HAP-1 (cell line): ENCODE measurements at regions not wholly inside any gene's neighbourhood (a gene's known extent, or its start where the extent isn't known, plus 50 kb on each side); places are given as distances from the start of the nearest gene placed in this dataset.
"Not testable (repeated sequence)": the region's sequence is repeated elsewhere in the genome, so short reads cannot be mapped to it uniquely, and the experiment has no call there.

ENCODE experiments used
- DNase-seq, 2 experiments: peaks; one replicate each; pipeline ENCODE4 v3.0.0-alpha.2; 2016 to 2020; ENCODE audit warnings: low spot score in 2 of 2
- H3K27me3 ChIP-seq: fragments of 250-450 bp; sonication (Bioruptor Pico); 2 replicates; pipeline ENCODE4 v1.5.1; 2020; ENCODE audit warnings: low read depth, mild to moderate bottlenecking, moderate library complexity
- H3K36me3 ChIP-seq: fragments of 250-450 bp; sonication (Bioruptor Pico); replicated peaks from 2 replicates; pipeline ENCODE4 v1.5.1; 2020; ENCODE audit warnings: mild to moderate bottlenecking
- H3K4me1 ChIP-seq: fragments of 250-450 bp; sonication (Bioruptor Pico); 2 replicates; pipeline ENCODE4 v1.5.1; 2020; ENCODE audit warnings: mild to moderate bottlenecking
- H3K4me3 ChIP-seq: fragments of 250-450 bp; sonication (Bioruptor Pico); 2 replicates; pipeline ENCODE4 v1.5.1; 2020; ENCODE audit warnings: mild to moderate bottlenecking, moderate library complexity
- H3K9me3 ChIP-seq: fragments of 250-450 bp; sonication (Bioruptor Pico); 2 replicates; pipeline ENCODE4 v1.5.1; 2020; ENCODE audit warnings: mild to moderate bottlenecking, moderate library complexity
- in situ Hi-C: fragments of 300-500 bp; cut with MboI; formaldehyde crosslinking; loops from 3 replicates; pipeline ENCODE4 v1.14.3; 2020; ENCODE audit warnings: low sequenced_read_pairs, inconsistent platforms, mixed read lengths

DNA sequence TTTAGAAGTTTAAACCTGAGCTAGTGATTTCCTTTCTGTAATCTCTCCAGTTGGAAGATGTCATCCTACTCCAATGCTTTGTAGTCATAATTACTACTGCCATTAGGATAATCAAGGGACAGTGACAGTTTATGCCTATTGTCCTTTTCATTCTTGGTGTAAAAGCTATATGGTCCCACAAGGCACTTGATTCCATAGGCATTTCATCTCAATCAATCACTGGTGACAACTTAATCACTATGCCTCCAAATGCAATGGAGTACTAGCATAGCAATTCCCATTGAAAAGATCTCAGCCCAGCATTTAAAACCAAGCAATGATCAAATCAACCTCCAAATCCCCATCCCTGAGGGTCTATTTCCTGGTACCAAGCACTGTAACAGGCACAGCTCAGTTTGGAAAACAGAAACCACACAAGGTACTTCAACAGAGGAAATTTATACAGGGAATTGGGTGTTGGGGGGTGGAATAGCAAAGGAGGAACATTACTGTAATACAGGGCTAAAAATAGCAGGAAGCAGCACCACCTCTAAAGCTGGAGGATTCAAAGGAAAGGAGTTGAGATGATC is 51.0 kb downstream of the FHIP2A start:
- no peak for DNase-seq
- Histone ChIP-seq H3K27me3 (no peaks in the 10 kb centered on the region; the same call in 1 of the 2 replicates), H3K4me1 (no peaks in the 10 kb centered on the region), H3K36me3 (no peaks in the 10 kb centered on the region), H3K4me3 (no peak overlapping the region), H3K9me3 (no peaks in the 10 kb centered on the region)
- in situ Hi-C loops = no loop called here

DNA sequence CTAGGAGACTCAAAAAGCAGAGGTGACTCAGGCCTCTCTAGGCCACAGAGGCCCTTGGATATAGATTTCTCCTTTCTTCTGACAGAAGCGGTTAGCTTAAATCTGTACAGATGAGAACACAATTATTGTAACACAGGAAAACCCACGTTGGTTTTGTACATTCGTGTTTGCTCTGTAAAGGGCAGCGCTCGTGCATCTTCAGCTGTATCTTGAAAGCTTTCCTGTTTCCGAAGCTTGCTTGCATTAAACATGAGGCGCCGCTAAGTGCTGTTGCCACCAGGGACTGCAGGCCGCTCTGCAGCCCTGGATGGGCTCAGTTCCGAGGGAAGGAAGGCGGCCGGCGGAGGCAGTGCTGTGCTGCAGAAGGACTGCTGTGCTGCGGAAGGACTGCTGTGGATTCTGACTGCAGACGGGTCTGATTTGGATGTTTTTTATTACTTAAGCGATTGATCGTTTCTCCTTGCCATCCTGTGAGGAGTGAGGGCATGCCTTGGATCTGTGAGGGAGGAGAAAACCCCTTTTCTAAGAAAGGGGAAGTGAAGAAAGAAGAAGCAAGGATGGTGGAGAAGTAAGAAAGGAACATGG is 53.3 kb downstream of the FHIP2A start:
- Histone ChIP-seq H3K9me3 (no peaks in the 10 kb centered on the region), H3K4me1 (peaks cover 4% of the 10 kb centered on the region), H3K4me3 (no peak overlapping the region), H3K27me3 (no peaks in the 10 kb centered on the region; the same call in 1 of the 2 replicates), H3K36me3 (no peaks in the 10 kb centered on the region)
- DNase-seq = peak; percentile 30 to 60
- in situ Hi-C loops = loop anchor here (25.0 kb wide), 1 partner anchor 212 kb away; the partner anchor contains the start of gene ATRNL1

DNA sequence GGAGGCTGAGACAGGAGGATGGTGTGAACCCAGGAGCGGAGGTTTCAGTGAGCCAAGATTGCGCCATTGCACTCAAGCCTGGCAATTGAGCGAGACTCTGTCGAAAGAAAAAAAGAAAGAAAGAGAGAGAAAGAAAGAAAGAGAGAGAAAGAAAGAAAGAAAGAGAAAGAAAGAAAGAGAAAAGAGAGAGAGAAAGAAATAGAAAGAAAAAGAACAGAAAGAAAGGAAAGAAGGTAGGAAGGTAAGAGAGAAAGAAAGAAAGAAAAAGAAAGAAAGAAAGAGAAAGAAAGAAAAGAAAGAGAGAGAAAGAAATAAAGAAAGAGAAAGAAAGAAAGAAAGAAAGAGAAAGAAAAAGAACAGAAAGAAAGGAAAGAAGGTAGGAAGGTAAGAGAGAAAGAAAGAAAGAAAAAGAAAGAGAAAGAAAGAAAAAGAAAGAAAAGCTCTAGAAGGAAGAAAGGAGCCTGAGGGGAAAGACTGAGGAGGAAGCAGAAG is 54.1 kb downstream of the FHIP2A start:
- H3K4me1 ChIP-seq, H3K27me3 ChIP-seq, H3K36me3 ChIP-seq, DNase-seq, H3K9me3 ChIP-seq, H3K4me3 ChIP-seq: not testable (repeated sequence)
- in situ Hi-C loops = loop anchor here (25.0 kb wide), 1 partner anchor 212 kb away; the partner anchor contains the start of gene ATRNL1

DNA sequence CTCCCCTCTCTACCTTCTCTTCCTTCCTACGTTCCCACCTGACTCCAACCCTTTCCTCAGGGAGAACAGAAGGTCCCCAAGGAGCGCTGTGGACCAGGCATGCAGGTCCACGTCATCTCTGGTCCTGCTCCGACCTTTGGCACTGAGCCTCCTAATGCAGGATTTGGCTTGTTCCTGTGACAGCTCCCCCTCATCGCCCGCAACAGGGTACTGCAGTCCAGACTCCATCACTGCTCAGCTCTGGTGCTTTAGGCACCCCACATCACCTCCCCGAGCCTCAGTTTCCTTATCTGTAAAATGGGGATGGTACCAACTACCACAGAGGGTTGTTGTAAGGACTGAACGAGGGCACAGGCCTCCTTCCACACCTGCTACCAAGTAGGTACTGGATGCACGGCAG is 54.6 kb downstream of the FHIP2A start:
- Histone ChIP-seq H3K4me3 (no peak overlapping the region), H3K36me3 (no peaks in the 10 kb centered on the region), H3K9me3 (no peaks in the 10 kb centered on the region), H3K4me1 (peaks cover 4% of the 10 kb centered on the region), H3K27me3 (no peaks in the 10 kb centered on the region; the same call in 1 of the 2 replicates)
- in situ Hi-C loops = loop anchor here (25.0 kb wide), 1 partner anchor 211 kb away; the partner anchor contains the start of gene ATRNL1
- DNase-seq = no peak

DNA sequence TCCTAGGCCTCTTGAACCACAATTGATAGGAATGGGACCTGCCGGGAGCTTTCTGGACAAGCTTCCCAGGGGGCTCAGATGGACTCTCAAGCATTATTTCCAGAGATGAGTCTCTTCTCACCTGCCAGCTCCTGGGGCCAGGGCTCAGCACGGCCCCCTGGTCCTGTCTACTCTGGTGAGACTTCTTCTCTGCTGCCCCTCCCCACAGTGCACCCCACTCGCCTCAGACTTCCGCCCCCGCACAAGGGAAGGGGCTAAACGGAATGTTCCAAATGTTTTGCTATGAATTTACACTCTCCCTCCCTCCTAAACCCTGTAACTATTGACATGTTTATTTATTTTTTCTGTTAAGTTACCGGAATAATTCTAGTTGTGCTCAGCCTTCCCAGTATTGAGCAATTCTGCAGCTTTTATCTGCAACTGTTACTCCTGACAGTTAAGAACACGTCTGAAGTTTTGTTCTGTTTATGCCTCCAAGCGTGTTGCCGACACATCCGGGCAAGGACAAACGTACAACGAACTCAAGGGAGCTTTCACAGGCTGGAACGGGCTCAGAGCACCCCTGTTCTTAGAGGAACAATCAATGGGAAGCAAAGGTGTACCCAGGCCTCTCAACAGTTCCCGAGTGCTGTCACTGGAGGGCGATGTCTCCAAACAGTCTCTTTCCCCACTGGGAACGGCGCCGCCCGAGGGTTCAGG is 55.2 kb downstream of the FHIP2A start:
- H3K27me3 ChIP-seq = no peaks in the 10 kb centered on the region; the same call in 1 of the 2 replicates
- DNase-seq = peak; percentile 68 to 88
- peaks cover 4% of the 10 kb centered on the region for H3K4me1 ChIP-seq
- in situ Hi-C loops = loop anchor here (25.0 kb wide), 1 partner anchor 211 kb away; the partner anchor contains the start of gene ATRNL1
- no peaks in the 10 kb centered on the region for H3K9me3 ChIP-seq
- H3K4me3 ChIP-seq = no peak overlapping the region
- no peaks in the 10 kb centered on the region for H3K36me3 ChIP-seq

DNA sequence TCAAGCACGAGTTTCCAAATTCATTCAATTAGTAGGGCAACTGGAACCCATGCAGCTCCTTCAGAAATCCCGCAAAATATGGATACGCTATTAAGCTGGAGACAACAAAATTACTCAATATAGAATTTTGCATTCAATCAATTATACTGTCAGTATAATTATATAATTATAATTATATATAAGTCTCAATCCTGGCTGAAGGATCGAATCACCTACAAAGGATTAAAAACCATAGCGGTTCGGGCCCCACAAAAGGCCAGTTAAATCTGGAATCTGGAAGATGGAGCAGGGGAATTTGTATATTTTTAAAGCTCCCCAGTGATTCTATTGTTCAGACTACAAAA is 55.7 kb downstream of the FHIP2A start:
- Histone ChIP-seq H3K36me3 (no peaks in the 10 kb centered on the region), H3K4me1 (peaks cover 4% of the 10 kb centered on the region), H3K4me3 (no peak overlapping the region), H3K9me3 (no peaks in the 10 kb centered on the region), H3K27me3 (no peaks in the 10 kb centered on the region; the same call in 1 of the 2 replicates)
- DNase-seq = no peak
- in situ Hi-C loops = loop anchor here (25.0 kb wide), 1 partner anchor 210 kb away; the partner anchor contains the start of gene ATRNL1

DNA sequence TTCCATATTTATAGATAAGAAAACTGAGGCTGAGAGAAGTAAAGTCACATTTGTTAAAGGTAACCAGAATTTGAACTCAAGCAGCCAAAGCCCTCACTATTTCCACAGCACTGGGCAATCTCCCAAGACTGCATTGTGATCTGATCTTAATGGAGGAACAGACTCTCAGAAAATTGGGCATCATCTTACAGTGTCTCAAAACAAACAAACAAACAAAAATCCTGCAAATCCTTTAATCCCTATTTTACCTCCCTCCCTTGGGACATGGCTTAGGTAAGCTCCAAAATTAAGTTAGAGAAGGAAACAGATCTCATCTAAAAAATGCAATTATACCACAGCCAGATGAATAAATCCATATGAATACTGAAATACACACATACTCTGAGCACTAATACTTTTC is 57.5 kb downstream of the FHIP2A start:
- Histone ChIP-seq H3K27me3 (no peaks in the 10 kb centered on the region; the same call in none of the 2 replicates), H3K4me3 (no peak overlapping the region), H3K36me3 (no peaks in the 10 kb centered on the region), H3K9me3 (no peaks in the 10 kb centered on the region), H3K4me1 (peaks cover 4% of the 10 kb centered on the region)
- DNase-seq = no peak
- in situ Hi-C loops = loop anchor here (25.0 kb wide), 1 partner anchor 208 kb away; the partner anchor contains the start of gene ATRNL1

DNA sequence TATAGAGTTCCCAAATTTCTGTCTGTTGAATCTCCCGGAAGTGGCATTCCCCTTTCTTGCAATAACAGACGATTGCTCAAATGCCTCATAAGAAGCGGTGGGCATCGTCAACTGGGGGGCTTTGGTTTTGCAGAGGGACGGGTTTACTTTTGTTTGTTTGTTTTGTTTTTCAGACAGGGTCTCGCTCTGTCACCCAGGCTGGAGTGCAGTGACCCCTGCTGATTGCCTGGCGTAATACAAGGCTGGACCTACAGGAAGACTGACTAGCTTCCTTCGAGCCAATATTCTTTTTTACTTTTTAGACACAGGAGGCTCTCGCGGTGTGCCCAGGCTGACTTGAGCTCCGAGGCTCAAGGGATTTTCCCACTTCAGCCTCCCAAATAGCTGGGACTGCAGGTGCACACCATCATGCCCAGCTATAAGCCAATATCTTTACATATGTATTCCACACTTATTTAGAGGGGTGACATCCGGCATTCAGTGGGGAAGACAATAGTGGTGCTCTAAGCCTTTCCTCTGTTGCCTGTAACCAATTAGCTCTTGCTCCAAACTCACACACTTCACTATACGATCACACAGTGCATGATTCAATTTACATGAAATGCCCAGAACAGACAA is 58.1 kb downstream of the FHIP2A start:
- H3K36me3 ChIP-seq = no peaks in the 10 kb centered on the region
- no peaks in the 10 kb centered on the region for H3K9me3 ChIP-seq
- H3K27me3 ChIP-seq = no peaks in the 10 kb centered on the region; the same call in none of the 2 replicates
- in situ Hi-C loops = loop anchor here (25.0 kb wide), 1 partner anchor 208 kb away; the partner anchor contains the start of gene ATRNL1
- no peak overlapping the region for H3K4me3 ChIP-seq
- peaks cover 4% of the 10 kb centered on the region for H3K4me1 ChIP-seq
- peak; percentile 30 to 75 for DNase-seq

DNA sequence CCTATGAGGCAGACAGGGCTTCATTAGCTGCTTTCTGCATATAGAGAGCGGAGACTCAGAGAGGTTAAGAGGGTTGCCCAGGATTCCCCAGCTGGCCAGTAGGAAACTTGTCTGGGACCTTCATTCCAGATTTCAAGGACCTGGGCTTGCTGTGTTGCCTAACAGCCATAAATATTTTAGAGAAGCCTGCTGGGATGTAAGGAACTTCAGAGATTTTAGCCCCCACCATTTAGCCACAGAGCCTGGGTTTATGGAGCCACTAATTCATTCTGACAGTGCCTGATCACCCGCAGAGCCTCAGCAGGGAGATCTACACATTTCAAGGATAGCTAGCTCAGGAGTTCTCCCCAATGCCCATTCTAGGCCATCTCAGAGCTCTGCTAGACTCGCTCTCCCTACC is 56.6 kb upstream of the TRUB1 start:
- H3K36me3 ChIP-seq = no peaks in the 10 kb centered on the region
- DNase-seq = no peak
- no peaks in the 10 kb centered on the region; the same call in 1 of the 2 replicates for H3K27me3 ChIP-seq
- H3K4me1 ChIP-seq = peaks cover 4% of the 10 kb centered on the region
- H3K4me3 ChIP-seq = no peak overlapping the region
- in situ Hi-C loops = loop anchor here (25.0 kb wide), 1 partner anchor 206 kb away; the partner anchor contains the start of gene ATRNL1
- no peaks in the 10 kb centered on the region for H3K9me3 ChIP-seq

DNA sequence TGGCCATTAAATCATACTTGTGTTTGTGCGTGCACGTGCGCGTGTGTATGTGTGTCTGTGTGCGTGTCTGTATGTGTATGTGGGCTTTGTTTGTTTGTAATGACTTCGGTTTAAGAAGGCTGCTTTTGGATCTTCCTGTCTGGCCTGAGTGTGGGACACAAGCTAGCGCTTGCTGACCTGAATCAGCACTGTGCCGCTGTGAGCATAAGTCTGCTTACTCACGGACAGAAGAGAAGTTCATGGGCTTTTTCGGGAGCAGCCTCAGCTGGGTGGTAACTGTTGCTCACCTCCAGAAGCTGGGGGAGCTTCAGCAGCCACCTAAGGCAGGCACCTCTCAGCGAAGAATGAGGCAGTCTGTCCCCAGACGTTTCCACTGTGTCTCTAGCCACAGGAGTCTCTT is 56.1 kb upstream of the TRUB1 start:
- H3K27me3 ChIP-seq = no peaks in the 10 kb centered on the region; the same call in 1 of the 2 replicates
- no peaks in the 10 kb centered on the region for H3K36me3 ChIP-seq
- H3K4me3 ChIP-seq = no peak overlapping the region
- H3K4me1 ChIP-seq = peaks cover 4% of the 10 kb centered on the region
- in situ Hi-C loops = loop anchor here (25.0 kb wide), 1 partner anchor 205 kb away; the partner anchor contains the start of gene ATRNL1
- H3K9me3 ChIP-seq = no peaks in the 10 kb centered on the region
- DNase-seq = no peak

DNA sequence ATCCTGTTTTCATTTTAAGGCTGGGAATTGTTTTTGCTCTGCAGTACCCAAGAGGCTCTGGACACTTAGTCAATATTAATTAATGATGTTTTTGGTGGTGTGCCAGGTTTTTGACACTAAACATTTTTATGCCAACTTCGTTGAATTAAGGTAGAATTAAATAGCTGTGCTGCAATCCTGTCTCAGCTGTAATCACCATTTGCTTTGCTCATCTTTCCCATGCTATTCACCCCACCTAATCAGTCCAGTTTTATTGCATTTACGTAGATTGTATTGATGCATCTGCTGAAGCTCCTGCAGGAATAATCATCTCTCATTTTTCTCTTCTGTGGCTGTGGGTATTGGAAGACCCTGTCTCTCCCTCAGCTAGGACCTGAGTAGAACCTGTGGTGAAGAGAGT is 52.6 kb upstream of the TRUB1 start:
- H3K36me3 ChIP-seq = no peaks in the 10 kb centered on the region
- H3K27me3 ChIP-seq = no peaks in the 10 kb centered on the region; the same call in 1 of the 2 replicates
- in situ Hi-C loops = loop anchor here (25.0 kb wide), 1 partner anchor 202 kb away; the partner anchor contains the start of gene ATRNL1
- no peak overlapping the region for H3K4me3 ChIP-seq
- DNase-seq = no peak
- no peaks in the 10 kb centered on the region for H3K9me3 ChIP-seq
- H3K4me1 ChIP-seq = no peaks in the 10 kb centered on the region
